Inflammatory macrophage treated with lipopolysaccharide for 1 hour (primary cell): ENCODE measurements at regions not wholly inside any gene's neighbourhood (a gene's known extent, or its start where the extent isn't known, plus 50 kb on each side); places are given as distances from the start of the nearest gene placed in this dataset.

Source experiments
- DNase-seq, 2 donors: peaks; one replicate each; pipeline ENCODE4 v3.0.0-alpha.2; 2020 to 2022

- no peak for DNase-seq
These were observed 1181.0 kb upstream of the TENM4 start for GRCh38 chr11:80621871-80622270.

DNA sequence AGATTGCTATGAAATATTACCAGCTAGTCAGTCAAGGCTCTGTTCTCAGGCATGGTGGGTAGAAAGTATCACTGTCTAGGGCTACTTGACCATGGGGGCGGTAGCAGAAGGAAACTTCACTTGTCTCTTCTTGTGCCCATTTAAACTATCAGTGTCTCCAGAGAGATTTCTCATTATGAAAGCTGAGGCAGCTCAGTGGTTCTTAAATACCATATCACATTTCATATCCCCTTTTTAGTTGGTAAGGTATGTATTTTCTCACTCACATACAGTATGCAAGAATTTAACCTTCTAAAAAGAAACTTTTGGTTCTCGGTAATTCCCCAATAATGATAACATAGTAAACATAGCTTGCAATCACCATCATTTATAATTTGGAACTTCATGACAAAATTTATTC is 1180.0 kb upstream of the TENM4 start:
- no peak for DNase-seq

- DNase-seq, result no peak
These were observed 1176.3 kb upstream of the TENM4 start for GRCh38 chr11:80617156-80617555.

DNA sequence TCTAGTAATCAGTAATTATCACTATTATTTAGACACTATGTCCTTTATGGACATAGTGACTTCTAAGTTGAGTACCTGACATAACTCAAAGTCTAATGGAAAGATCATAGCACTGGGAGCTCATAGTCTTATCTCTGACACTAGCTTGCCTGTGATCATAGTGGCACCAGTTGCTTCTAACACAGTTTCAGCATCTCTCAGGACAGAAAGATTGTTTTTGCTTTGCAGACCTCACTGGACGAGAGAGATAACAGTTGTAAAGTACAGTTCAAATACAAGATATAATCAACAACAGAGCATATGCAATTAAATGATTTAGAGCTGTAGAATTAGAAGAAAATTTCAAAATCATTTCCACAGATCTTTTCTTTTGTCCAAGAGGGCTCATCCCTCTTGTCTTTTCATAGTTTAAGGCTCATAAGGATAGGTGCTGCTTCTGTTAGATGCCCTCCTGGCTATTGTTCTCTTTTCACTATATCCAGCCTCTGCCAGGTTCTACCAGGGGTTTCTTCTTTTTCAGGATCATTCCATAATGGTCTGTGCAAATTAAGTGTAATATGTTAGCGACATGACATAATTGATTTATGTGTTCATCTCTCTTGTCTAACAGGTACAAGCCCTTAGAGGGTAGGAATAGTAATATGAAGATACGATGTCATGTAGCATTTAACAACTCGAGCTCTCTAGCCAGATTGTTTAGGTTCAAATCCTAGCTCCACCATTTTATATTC is 1175.4 kb upstream of the TENM4 start:
- DNase-seq, result no peak

- no peak for DNase-seq
These were observed 1172.8 kb upstream of the TENM4 start for GRCh38 chr11:80613655-80614054.

DNA sequence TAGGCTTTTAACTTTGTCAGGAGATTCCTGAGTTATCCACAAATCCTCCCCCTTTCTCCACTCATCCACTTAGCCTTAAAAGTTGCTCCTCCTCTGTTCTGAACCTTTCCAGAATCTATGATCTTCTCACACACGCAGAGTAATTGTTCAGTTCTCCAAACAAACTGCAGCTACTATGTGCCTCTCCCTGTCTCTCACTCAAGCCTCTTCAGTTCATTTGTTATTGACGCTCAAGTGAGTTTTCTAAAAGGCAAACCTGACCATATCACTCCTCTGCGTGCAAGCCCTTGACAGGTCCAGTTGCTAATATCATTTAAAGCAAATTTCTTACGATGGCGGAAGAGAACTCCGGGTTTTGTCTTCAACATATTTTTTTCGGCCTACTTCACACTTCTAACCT is 1169.7 kb upstream of the TENM4 start:
- DNase-seq, result no peak

DNA sequence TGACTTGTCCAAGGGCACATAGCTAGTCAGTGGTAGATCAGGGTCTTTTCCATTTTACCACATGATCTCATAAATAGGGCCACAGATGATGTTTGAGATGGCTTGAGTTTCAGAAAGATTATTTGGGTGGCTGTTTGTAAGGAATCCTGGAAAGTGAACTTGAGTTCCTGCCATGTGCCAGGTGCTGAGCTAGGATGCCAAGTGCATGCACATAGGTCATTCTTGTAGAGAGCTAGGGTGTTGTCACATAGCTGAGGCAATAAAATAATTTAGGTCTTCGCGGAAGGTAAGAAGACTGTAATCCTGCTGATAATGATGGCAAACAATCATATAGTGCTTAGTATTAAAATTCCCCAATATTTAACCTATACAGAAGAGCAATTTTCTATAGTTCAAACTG is 1162.6 kb upstream of the TENM4 start:
- no peak for DNase-seq

- no peak for DNase-seq
These were observed 1158.1 kb upstream of the TENM4 start for GRCh38 chr11:80598905-80599304.

GRCh38 chr11:80596291-80596810 is 1155.5 kb upstream of the TENM4 start:
- no peak for DNase-seq

- DNase-seq, result no peak
These were observed 1154.2 kb upstream of the TENM4 start for GRCh38 chr11:80595011-80595410.

DNA sequence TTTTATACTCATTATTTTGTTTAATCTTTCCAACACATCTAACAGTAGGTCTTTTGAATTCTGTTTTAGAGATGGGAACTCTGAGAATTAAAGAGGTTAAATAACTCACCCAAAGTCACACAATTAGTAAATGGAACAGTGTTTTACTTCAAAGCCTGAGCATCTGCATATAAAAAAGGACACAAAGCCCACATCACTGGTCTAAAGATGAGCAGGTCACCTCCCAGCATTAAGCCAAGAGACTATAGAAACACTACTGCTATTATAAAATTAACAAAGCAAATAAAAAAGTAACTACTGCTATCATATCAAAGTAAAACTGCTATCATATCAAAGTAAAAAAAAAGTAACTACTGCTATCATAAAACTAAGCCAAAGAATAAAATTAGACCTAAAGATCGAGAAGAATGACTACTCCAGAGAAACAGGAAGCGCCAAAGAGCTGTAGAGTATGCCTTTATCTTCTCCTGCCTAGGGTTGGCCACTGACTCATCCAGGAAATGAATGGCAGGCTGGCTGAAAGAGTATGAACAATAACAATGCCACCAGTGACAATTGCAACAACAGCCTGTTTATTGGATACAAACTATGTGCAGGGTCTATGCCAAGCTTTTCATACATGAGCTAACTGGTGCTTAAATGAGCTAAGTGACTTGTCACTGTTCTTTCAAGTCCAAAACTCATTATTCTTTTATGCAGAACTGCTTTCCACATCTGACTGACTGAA is 1153.0 kb upstream of the TENM4 start:
- DNase-seq, result no peak

- DNase-seq, result no peak
These were observed 1151.7 kb upstream of the TENM4 start for GRCh38 chr11:80592546-80592945.

- no peak for DNase-seq
These were observed 1147.1 kb upstream of the TENM4 start for GRCh38 chr11:80587906-80588305.

DNA sequence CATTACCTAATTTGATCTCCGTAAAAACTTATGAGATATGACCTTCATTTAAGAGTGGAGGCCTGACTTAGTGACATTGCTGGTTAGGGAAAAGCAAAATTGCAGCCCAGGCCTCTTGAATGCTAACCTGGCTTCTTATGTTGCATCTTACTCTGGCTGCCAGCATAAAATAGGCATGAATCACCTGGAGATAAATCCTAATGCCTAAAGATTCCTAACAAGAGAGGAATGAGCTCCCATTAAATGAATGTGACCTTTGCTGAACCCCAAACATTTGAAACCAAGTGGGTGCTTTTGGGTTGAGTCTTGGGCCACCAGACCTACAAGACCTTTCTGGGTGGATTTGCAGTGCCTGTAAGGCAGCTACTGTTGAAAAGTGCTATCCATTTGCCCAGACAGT is 1145.6 kb upstream of the TENM4 start:
- no peak for DNase-seq

DNA sequence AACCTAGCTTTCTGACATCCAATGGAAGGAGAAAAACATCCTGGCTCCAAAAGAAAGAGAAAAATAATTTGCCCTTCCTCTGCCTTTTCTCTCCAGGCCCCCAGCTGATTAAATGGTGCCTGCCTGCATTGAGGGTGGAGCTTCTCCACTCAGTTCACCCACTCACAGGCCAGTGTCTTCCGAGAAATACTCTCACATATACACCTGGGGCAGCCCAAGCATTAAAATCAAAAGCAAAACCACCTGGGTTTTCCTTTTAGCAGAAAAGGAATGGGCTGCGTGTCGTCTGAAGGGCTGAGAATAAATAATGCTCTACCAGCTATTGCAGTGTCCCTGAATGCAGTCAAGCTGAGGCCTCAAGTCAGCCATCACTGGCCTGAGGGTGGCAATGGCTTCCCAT is 1143.8 kb upstream of the TENM4 start:
- DNase-seq, result no peak

DNA sequence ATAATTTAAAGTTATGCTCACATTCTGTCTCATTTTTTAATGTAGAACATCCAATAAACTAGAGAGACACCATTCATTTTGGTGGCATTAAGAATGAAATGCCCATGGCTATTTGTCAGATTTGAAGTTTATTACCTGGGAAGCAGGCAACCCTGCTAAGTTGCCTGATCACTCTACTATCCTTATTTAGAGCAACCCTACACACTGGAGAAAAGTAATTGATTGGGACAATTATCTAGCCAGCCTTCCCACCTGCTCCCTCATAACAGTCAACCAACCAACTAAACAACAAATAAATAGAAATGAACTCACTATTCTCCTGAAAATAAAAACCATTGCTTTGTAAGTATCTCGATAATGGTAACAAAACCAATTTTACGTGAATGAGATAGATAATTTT is 1129.0 kb upstream of the TENM4 start:
- DNase-seq, result no peak

- no peak for DNase-seq
These were observed 1124.4 kb upstream of the TENM4 start for GRCh38 chr11:80565231-80565630.

GRCh38 chr11:80562523-80563125 is 1121.8 kb upstream of the TENM4 start:
- DNase-seq, result no peak

DNA sequence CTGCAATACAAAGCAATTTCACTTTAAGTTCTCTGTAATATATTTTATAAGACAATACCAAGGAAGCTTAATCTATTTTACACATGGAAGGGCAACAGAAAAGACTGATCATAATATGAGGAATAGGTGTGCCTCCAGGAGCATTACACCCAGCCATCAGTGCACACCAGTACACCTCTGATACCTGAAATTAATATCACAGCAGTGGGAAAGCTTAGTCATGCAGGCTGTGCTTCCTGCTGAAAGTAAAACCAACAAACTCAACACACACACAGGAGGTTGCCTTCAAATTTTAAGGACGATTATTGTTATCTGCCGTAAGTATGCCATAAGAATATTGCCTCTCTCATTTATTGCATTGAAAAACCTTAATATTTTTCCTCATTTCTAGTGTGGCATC is 1119.1 kb upstream of the TENM4 start:
- no peak for DNase-seq

DNA sequence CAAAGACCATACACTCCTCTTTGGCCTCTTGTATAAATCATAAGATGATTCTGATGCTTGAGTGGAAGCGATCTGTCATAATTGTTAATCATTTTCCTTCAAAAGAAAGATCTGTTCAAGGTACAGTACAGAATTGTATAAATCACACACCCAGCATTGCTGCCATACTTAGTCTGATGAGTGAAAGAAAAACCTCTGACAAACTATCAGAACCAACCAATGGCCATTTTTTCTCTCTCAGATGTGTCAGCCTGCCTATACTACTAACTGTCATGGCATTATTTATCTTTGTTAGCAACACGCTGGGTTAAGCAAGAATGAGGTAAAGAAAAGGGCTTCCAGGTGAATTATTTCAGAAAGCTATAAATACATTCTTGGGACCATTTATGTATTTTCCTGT is 1112.7 kb upstream of the TENM4 start:
- DNase-seq, result no peak

DNA sequence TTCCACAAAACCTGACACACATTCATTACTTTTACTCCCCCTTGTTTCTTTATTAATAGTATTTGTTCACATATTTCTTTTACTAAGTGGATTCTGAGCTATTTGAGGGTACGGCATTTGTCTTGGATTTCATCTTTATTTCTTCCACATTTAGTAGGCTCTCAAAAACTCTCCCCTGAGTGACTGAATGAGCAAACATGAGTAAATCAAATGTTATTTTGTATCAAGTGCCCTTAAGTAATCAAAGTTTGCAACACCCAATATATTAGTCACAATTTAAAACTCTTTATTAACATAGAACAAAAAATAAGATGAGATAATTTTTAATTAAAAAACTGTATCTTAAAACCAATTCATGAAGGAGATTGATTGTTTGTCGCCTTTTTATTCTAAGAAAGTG is 1101.9 kb upstream of the TENM4 start:
- DNase-seq, result no peak

DNA sequence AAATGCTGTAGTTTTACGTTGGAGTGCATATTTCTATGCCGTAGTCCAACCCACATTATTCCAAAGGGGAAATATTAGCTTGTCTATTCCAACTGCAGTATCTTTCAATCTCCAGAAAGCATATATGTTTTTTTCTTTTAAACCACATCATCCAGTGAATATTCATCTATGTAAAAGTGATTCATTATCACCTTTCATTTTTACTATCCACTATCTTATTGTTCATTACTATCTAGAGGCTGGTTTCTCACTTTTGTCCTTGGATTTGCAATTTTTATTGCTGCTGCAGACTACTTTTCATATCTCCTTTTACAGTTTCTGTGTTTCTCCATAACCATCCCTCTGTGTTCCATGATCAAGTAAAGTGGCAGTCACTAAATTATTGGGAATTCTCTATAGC is 1097.2 kb upstream of the TENM4 start:
- DNase-seq, result no peak

GRCh38 chr11:80533463-80533862 is 1092.6 kb upstream of the TENM4 start:
- DNase-seq, result no peak

GRCh38 chr11:80532633-80533232 is 1091.9 kb upstream of the TENM4 start:
- no peak for DNase-seq
